ELF-1 (cell line): ENCODE measurements at regions not wholly inside any gene's neighbourhood (a gene's known extent, or its start where the extent isn't known, plus 50 kb on each side); places are given as distances from the start of the nearest gene placed in this dataset.
"Not testable (repeated sequence)": the region's sequence is repeated elsewhere in the genome, so short reads cannot be mapped to it uniquely, and the experiment has no call there.

Source experiments
- DNase-seq: peaks from one replicate; pipeline ENCODE4 v3.0.0-alpha.2; 2016; ENCODE audit warnings: low read depth, low spot score

DNA sequence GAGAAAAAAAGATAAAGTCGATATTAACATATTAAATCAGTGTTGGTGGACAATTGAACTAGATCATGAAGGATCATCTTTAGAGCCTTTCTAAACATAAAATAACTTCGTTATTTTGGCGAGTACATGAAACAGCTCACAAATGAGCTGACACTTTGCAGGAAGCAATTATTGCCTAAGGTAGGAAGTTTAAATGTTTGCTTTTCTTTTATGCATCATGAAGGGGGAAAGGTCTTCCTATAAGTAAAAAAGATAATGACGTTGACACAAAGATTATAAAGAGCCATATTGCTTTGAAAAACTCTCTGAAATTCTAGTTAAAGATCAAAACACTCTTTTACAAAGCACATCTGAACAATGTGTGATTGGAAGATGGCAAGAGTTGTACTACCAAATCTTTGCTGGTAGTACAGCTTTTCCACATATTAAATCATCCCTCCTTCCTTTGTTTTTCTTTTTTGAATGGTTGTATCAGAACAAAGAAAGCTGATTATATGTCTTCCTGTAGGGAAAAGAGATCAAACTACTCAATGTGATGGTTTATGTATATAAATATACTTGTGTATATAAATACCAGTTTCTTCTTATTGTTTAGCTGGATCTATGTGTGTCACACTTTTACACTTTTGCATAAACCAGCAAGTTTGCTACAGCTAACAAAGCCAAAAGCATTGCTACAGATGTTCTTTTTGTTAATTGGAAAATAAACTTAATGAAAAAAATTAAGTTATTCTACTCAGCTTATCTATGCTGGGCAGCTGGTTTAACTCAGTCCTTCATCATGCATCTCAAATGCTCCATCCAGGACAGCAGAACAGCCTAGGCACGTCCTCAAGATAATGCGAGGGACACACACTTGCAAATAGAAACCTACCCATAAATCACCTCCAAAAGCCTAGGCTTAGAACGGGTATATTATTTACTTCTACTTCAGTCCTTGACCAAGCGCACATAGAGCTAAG is 850.8 kb upstream of the ROBO1 start:
- no peak for DNase-seq

DNA sequence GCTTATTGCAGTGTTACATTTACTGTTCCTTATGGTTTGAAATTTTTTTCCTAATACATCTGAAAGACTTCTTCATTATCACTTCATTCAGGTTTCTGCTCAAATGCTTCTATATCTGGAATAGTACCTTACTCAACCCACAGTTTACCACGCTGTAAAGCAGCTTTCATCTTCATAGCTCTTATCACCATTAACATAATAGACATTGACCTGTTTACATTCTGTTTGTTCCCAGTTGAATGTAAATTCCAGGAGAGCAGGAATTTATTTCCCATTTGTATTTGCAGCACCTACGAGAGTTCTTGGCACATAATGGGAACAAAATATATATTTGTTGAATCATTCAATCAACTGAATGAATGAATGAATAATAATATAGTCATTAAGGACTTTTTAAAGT is 844.6 kb upstream of the ROBO1 start:
- no peak for DNase-seq

DNA sequence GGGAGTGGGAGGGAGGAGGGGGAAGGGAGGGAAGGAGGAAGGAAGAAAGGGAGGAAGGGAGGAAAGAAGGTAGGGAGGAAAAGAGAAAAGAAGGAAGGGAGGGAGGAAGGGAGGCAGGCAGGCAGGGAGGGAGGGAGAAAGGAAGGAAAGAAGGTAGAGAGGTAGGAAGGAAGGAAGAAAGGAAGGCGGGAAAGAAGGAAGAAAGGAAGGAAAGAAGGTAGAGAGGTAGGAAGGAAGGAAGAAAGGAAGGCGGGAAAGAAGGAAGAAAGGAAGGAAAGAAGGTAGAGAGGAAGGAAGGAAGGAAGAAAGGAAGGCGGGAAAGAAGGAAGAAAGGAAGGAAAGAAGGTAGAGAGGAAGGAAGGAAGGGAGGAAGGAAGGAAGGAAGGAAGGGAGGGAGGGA is 840.3 kb upstream of the ROBO1 start:
- DNase-seq = not testable (repeated sequence)

GRCh38 chr3:80606073-80606472 is 838.3 kb upstream of the ROBO1 start:
- DNase-seq = no peak

- DNase-seq = no peak
Observed at GRCh38 chr3:80601479-80601878, 833.7 kb upstream of the ROBO1 start.

DNA sequence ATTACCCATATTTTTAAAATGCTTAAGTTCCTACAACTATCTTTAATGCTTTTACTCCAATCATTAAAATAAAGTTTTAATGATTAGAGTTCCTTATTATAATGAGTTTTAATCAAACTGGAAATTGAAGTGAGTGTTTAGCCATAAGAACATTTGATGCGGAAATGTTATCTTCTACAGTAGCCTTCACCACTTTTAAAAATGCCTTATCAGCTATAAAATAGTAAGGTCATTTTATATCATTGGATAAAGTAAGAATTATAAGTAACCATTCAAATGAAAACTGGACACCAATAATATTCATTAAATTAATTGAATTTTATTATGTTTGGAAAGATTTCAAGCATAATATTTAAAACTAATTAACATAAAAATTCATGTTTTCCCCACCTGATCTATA is 825.0 kb upstream of the ROBO1 start:
- no peak for DNase-seq

- DNase-seq = no peak
Observed at GRCh38 chr3:80586338-80586737, 818.5 kb upstream of the ROBO1 start.

DNA sequence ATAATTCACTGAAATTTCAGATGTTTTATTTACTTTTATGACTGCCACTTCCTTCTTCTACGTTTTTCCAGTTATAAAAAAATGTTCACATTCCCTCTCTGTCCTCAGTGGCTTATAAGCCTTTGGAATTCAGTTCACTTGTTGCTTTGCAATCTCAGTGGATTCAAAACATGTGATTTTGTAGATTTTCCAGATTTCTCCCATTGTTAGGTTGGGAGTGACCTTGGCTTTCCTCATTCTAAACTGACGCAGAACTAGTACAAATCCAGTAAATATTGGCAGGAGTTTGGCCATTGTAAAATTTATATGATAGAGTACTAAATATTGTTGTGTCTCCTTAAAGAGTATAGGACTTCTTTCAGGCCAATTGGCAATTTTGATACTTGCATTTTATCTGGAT is 812.3 kb upstream of the ROBO1 start:
- no peak for DNase-seq

DNA sequence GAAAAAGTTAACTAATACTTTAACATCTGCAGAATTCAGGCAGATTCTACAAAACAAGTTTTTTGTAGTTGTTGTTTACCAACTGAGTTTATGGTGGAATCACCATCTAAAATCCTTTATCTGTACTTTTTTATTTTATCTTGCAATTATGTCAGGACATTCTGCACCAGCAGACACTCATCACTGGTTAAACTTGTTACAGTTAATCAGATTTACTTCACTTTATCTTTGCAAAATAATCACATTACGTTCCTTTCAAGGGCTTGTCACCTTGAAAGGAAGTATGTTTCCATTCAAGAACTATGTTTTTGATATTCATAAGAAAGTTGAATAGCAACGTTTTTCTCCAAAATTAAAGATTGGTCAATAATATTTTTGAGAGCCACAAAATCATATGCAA is 796.6 kb upstream of the ROBO1 start:
- DNase-seq = no peak

DNA sequence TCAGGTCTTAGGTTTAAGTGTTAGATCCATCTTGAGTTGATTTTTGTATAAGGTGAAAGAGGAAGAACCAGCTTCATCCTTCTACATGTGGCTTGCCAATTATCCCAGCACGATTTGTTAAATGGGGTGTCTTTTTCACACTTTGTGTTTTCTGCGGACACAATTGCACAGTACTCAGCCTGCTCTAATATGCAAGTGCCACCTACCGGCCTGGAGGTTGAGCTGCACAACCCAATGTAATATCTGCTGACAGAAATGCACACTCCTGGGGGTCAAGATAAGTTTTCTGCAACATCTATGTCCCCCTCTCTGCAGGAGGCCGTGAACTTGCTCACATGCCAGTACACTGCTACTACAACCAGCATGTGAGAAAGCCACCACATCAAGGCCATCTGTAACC is 791.9 kb upstream of the ROBO1 start:
- DNase-seq = no peak

- no peak for DNase-seq
Observed at GRCh38 chr3:80556763-80557162, 789.0 kb upstream of the ROBO1 start.

DNA sequence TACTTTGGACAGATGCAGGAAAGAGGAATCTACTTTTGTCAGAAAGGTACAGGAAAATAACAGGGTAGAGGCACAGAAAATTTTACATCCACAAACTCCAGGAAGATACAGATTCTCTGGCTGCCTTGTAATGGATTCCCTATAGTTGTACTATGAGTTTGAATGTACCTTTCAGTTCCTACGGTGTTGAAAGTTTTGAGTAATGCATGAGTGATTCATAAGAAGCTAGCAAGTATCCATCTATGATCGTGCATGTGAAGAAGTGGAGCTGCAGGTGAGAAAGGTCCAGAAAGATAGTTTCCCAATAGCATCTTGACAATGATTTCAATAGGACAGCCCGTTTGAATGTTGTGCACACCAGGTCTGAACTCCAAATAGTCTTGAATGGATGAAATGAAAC is 786.5 kb upstream of the ROBO1 start:
- DNase-seq = no peak

DNA sequence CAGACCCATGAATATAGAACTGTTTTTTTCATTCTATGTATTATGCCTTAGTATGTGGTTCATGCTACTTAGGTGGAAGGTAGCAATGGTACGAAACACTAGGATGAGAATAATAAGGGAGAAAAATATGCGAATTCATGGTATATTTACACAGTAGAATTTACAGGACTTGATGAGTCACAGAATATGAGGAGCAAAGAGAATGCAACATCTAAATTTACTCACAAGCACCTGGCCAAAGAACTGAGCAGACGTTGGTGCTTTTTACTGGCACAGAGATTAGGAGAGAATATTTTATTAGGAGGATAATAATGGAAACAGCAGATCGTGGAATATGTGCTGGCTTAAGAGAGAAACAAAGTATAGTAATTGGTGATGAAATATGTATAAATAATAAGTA is 785.4 kb upstream of the ROBO1 start:
- DNase-seq = no peak

GRCh38 chr3:80550174-80550573 is 782.4 kb upstream of the ROBO1 start:
- DNase-seq = no peak

GRCh38 chr3:80549173-80549572 is 781.4 kb upstream of the ROBO1 start:
- no peak for DNase-seq

DNA sequence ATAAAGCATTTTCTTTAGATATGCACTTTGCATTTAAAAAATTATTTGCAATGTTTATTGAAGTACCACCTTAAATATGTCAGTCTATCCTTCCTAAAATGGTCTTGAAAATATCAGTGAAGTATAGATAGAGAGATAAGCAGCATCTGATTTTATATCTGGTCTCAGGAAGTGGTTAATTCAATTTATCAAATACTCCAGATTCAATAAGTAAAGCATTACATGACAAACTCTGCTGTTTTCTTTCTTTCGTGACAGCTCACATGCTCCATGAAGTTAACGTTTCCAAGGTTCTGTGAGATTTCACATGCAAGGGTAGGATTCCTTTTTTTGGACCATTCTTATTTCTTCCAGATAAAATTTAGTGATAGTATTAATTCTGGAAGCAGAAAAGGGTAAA is 775.4 kb upstream of the ROBO1 start:
- DNase-seq = no peak

- no peak for DNase-seq
Observed at GRCh38 chr3:80542456-80542855, 774.7 kb upstream of the ROBO1 start.

GRCh38 chr3:80537680-80538079 is 769.9 kb upstream of the ROBO1 start:
- DNase-seq = no peak

DNA sequence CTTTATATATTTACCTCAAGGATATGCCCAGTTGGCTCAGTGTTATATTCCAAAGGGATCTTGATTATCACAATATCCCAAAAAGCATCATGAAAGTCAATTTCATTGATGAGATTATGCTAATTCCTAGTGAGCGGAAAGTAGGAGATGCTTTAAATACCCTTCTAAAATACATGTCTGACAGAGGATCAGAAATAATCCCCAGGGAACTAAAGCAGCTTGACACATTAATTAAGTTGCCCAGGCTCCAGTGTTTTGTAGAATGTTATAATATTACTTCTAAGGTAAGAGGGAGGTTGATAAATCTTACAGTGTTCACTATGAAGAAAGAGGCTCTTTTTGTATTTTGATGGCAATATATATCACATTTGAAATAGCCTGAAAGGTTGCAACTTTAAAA is 767.5 kb upstream of the ROBO1 start:
- no peak for DNase-seq

- DNase-seq = no peak
Observed at GRCh38 chr3:80533553-80533952, 765.8 kb upstream of the ROBO1 start.

DNA sequence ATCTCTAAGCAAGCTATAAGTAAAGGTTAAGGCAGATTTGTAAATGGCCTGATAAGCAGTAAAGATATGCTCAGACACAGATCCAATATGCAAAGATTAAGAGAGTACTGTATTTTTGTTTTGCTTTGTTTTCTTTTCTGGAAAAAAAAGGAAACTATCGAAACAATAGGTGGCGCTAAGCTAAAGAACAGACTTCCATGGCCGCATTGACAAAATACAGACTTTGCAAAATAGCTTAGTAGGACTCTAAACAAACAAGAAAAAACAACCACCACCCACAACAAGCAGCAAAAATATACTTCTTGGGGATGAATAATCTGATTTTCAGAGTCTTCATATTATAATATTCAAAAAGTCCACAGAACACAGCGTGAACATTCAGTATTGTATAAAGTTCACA is 758.4 kb upstream of the ROBO1 start:
- DNase-seq = no peak

- DNase-seq = no peak
Observed at GRCh38 chr3:80521081-80521480, 753.3 kb upstream of the ROBO1 start.

DNA sequence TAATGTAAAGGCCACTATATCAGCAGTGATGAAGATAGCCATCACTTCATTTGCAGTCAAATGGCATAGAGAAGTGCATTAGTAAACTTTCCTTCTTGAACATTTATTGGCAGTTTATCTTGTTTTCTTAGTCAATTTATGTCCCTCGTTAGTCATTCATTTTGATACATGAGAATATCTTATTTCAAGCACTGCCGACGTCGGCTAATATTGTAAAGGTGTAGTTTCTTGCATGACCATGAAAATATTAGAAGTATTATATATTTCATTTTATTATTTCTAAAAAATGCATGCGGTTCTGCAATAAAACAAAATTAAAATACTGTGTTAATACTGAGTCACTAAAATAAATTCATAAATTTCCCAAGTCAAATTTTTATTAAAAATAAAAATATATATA is 751.6 kb upstream of the ROBO1 start:
- no peak for DNase-seq

GRCh38 chr3:80496452-80496851 is 728.7 kb upstream of the ROBO1 start:
- DNase-seq = no peak
